ENCODE measurements at regions not wholly inside any gene's neighbourhood (a gene's known extent, or its start where the extent isn't known, plus 50 kb on each side); places are given as distances from the start of the nearest gene placed in this dataset.

DNA sequence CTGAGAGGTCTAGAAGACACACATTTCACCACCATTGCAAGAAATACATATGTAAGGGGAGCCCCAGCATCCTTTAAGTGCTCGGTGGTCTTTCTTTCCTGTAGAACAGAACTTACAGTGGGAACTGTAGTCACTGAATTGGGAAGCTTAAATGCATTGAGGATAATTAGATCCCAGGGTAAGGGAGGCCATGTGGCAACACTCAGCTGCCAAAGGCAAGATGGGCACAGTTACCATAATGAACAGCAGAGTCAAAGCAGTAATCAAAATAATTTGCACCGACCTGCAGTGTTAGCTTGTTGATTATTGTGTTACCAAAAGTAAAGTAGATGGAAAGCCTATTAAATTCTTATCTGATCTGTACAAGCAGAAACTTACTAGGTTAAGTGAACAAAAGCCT lies 291.2 kb upstream of the PCDH20 start:
- peaks cover 3% of the 10 kb centered on the region for H3K27me3 Mint-ChIP-seq (ENCODE audit: low read depth, poor library complexity)
- H3K27ac Mint-ChIP-seq, result no peak overlapping the region
- H3K9me3 Mint-ChIP-seq, result peaks cover 15% of the 10 kb centered on the region
- no peaks in the 10 kb centered on the region for H3K4me1 Mint-ChIP-seq
- TF ChIP-seq, protein P1, sequence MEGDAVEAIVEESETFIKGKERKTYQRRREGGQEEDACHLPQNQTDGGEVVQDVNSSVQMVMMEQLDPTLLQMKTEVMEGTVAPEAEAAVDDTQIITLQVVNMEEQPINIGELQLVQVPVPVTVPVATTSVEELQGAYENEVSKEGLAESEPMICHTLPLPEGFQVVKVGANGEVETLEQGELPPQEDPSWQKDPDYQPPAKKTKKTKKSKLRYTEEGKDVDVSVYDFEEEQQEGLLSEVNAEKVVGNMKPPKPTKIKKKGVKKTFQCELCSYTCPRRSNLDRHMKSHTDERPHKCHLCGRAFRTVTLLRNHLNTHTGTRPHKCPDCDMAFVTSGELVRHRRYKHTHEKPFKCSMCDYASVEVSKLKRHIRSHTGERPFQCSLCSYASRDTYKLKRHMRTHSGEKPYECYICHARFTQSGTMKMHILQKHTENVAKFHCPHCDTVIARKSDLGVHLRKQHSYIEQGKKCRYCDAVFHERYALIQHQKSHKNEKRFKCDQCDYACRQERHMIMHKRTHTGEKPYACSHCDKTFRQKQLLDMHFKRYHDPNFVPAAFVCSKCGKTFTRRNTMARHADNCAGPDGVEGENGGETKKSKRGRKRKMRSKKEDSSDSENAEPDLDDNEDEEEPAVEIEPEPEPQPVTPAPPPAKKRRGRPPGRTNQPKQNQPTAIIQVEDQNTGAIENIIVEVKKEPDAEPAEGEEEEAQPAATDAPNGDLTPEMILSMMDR (IDR thresholded peaks at IDR 0.05), result no peak
- no peak for DNase-seq
- H3K4me3 Mint-ChIP-seq, result no peak overlapping the region
- no peaks in the 10 kb centered on the region for H3K36me3 Mint-ChIP-seq (ENCODE audit: low read depth)

DNA sequence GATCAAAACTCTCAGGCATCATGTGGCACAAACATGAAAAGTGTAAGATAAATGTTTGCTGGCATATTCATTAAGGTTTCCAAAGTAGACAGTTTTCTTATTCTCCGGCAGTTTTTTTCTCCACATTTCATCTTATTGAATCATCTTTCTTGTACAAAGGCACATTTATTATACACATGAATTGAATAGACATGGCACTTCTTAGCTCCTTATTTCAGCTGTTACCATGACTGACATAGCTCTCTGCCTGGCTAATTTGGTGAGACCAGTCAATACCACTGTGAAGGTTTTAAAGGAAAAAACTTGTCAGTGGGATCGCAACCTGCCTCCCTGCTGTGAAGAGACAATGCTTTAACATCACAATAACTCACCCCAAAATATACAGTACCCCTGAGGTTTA lies 285.0 kb upstream of the PCDH20 start:
- Mint-ChIP-seq H3K36me3 (ENCODE audit: low read depth) (no peaks in the 10 kb centered on the region), H3K9me3 (peaks cover 15% of the 10 kb centered on the region)

DNA sequence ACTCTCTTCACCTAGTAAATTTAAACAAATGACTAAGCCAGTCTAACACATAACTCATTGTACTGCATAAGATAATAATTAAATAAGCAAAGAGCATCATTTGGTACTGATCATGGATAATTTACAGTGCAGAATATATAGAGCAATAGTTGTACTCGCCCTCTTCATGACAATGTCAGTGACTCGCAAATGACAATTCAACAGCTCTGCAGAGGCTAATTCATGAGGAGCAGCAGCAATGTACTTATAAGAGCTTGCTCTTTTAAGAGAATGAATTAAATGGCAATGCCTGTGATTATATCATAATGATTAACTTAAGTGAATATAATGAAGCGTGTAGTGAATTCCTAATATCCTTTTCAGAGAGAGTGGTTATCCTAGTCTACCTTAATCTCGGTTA lies 284.5 kb upstream of the PCDH20 start:
- H3K27me3 Mint-ChIP-seq (ENCODE audit: low read depth, poor library complexity), result peaks cover 3% of the 10 kb centered on the region
- TF ChIP-seq, protein P1 (IDR thresholded peaks at IDR 0.05), result no peak
- no peak for DNase-seq
- H3K27ac Mint-ChIP-seq, result no peak overlapping the region
- peaks cover 13% of the 10 kb centered on the region for H3K9me3 Mint-ChIP-seq
- H3K4me3 Mint-ChIP-seq, result no peak overlapping the region
- H3K36me3 Mint-ChIP-seq (ENCODE audit: low read depth), result no peaks in the 10 kb centered on the region
- no peaks in the 10 kb centered on the region for H3K4me1 Mint-ChIP-seq

More for the DNA sequence above, 285.0 kb upstream of the PCDH20 start:
- TF ChIP-seq, protein P1 (IDR thresholded peaks at IDR 0.05), result no peak
- Mint-ChIP-seq H3K27me3 (ENCODE audit: low read depth, poor library complexity) (peaks cover 3% of the 10 kb centered on the region), H3K4me1 (no peaks in the 10 kb centered on the region), H3K27ac (no peak overlapping the region), H3K4me3 (no peak overlapping the region)
- DNase-seq, result no peak

DNA sequence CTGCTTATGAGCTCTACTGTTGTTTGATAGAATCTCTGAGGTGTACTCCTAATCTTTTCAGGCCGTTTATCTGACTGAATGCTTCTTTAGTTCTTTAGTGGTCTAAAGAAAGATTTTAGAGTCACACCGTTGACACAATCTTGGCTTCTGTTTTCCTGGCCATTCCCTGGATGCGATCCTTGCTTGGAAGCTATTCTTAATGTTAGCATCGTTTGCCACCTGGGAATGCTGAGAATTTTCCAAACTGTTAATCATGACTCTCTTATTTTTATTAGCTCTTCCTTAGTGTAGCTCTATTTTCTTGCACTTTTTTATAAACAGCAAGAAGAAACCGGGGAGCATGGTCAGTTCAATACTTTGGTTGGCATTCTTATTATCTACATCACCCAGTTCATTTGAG lies 281.0 kb upstream of the PCDH20 start:
- Mint-ChIP-seq H3K27ac (no peak overlapping the region), H3K4me1 (no peaks in the 10 kb centered on the region), H3K4me3 (no peak overlapping the region), H3K27me3 (ENCODE audit: low read depth, poor library complexity) (peaks cover 5% of the 10 kb centered on the region), H3K36me3 (ENCODE audit: low read depth) (no peaks in the 10 kb centered on the region), H3K9me3 (no peaks in the 10 kb centered on the region)
- no peak for DNase-seq
- TF ChIP-seq, protein P1 (IDR thresholded peaks at IDR 0.05), result no peak

DNA sequence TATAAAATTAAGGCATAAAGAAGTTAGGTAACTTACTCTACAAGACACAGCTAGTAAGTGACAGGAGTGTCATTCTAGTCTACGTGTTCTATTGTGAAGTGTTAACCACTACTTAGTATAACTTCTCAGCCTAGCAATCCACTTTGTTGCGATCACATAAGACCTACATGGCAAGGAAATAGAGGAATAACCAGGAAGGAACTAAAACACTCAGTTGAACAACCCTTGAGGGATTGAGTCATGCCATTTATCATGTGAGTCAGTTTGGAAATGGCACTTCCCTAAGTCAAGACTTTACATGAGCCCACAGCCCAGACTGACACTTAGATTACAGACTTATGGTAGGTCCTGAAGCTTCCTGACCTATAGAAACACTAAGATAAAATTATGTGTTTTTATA lies 279.5 kb upstream of the PCDH20 start:
- H3K9me3 Mint-ChIP-seq, result no peaks in the 10 kb centered on the region
- no peak overlapping the region for H3K4me3 Mint-ChIP-seq
- peaks cover 5% of the 10 kb centered on the region for H3K27me3 Mint-ChIP-seq (ENCODE audit: low read depth, poor library complexity)
- TF ChIP-seq, protein P1 (IDR thresholded peaks at IDR 0.05), result no peak
- no peaks in the 10 kb centered on the region for H3K36me3 Mint-ChIP-seq (ENCODE audit: low read depth)
- no peak overlapping the region for H3K27ac Mint-ChIP-seq
- no peaks in the 10 kb centered on the region for H3K4me1 Mint-ChIP-seq
- no peak for DNase-seq

DNA sequence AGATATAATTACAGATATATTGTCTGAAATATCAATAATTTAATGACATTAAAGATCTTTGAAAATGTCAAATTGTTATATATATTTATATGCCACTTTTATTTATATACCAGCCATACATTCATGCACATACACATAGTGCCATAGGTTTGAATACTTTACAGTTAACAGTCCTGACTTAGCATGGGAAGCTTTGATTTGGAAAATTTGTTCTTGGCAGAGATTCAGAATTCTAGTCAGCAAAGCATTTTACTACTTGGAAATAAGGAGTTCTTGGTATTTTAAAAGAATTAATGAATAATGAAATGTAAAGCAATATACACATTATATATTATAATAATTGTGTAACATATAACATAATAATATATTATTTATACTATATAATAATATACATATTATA lies 277.0 kb upstream of the PCDH20 start:
- no peaks in the 10 kb centered on the region for H3K4me1 Mint-ChIP-seq
- DNase-seq, result no peak
- no peaks in the 10 kb centered on the region for H3K9me3 Mint-ChIP-seq
- H3K36me3 Mint-ChIP-seq (ENCODE audit: low read depth), result no peaks in the 10 kb centered on the region
- TF ChIP-seq, protein P1 (IDR thresholded peaks at IDR 0.05), result no peak
- no peak overlapping the region for H3K4me3 Mint-ChIP-seq
- H3K27me3 Mint-ChIP-seq (ENCODE audit: low read depth, poor library complexity), result peaks cover 2% of the 10 kb centered on the region
- H3K27ac Mint-ChIP-seq, result no peak overlapping the region
